Endodermal cell (in vitro differentiated cells): ENCODE measurements at regions not wholly inside any gene's neighbourhood (a gene's known extent, or its start where the extent isn't known, plus 50 kb on each side); places are given as distances from the start of the nearest gene placed in this dataset.

Experiments used
- DNase-seq: peaks from one replicate; pipeline ENCODE4 v3.0.0-alpha.2; 2017
- H3K27ac ChIP-seq: 2 replicates; pipeline ENCODE4 v1.5.1; 2013; ENCODE audit warnings: mild to moderate bottlenecking, low read depth, low read length, moderate library complexity
- H3K27me3 ChIP-seq: 2 replicates; pipeline ENCODE4 v1.6.1; 2013; ENCODE audit warnings: mild to moderate bottlenecking, low read length, moderate library complexity; ENCODE audit not compliant: insufficient read depth, control insufficient read depth, poor library complexity, severe bottlenecking
- H3K36me3 ChIP-seq: 2 replicates; pipeline ENCODE4 v1.7.0; 2013; ENCODE audit warnings: mild to moderate bottlenecking, low read length, moderate library complexity; ENCODE audit not compliant: control insufficient read depth, insufficient read depth
- H3K4me1 ChIP-seq: one replicate; pipeline ENCODE4 v1.7.0; 2013; ENCODE audit warnings: low read length; ENCODE audit not compliant: control insufficient read depth, insufficient read depth
- H3K4me3 ChIP-seq: 2 replicates; pipeline ENCODE4 v1.5.1; 2013; ENCODE audit warnings: mild to moderate bottlenecking, low read length, moderate library complexity
- H3K9ac ChIP-seq: 2 replicates; pipeline ENCODE4 v1.6.1; 2013; ENCODE audit warnings: mild to moderate bottlenecking, low read length, moderate library complexity; ENCODE audit not compliant: poor library complexity, severe bottlenecking; ENCODE audit errors: extremely low read depth
- H3K9me3 ChIP-seq: 2 replicates; pipeline ENCODE4 v1.6.1; 2013; ENCODE audit warnings: mild to moderate bottlenecking, low read length, moderate library complexity; ENCODE audit not compliant: control insufficient read depth
- H3K27ac Mint-ChIP-seq: 2 replicates; pipeline ENCODE4 v1.8.0; 2020; ENCODE audit warnings: mixed read lengths
- H3K27me3 Mint-ChIP-seq: 2 replicates; pipeline ENCODE4 v1.8.0; 2021; ENCODE audit warnings: mild to moderate bottlenecking, mixed read lengths; ENCODE audit not compliant: insufficient read depth
- H3K36me3 Mint-ChIP-seq: 2 replicates; pipeline ENCODE4 v1.8.0; 2020; ENCODE audit warnings: low read depth, mixed read lengths
- H3K4me1 Mint-ChIP-seq: 2 replicates; pipeline ENCODE4 v1.8.0; 2020; ENCODE audit warnings: mixed read lengths
- H3K4me3 Mint-ChIP-seq: 2 replicates; pipeline ENCODE4 v1.8.0; 2020; ENCODE audit warnings: mild to moderate bottlenecking, moderate library complexity, mixed read lengths
- H3K9me3 Mint-ChIP-seq: 2 replicates; pipeline ENCODE4 v1.8.0; 2020; ENCODE audit warnings: mild to moderate bottlenecking, mixed read lengths
- WGBS, 2 experiments: methylation state at CpG; one replicate each; pipeline versions ENCODE4 v1.1.5 to v1.1.7; 2013; ENCODE audit warnings: missing lambda C conversion rate in 2 of 2, mixed read lengths in 1 of 2; ENCODE audit not compliant: insufficient coverage in 1 of 2, insufficient read length in 1 of 2; 5-methylcytosine and 5-hydroxymethylcytosine counted together
- TF ChIP-seq, protein P1 (sequence below): fragments of 200-600 bp; sonication (generic); conservative IDR thresholded peaks from 2 replicates; pipeline ENCODE4 v1.5.0; 2021; ENCODE audit warnings: antibody characterized with exemption, mild to moderate bottlenecking

DNA sequence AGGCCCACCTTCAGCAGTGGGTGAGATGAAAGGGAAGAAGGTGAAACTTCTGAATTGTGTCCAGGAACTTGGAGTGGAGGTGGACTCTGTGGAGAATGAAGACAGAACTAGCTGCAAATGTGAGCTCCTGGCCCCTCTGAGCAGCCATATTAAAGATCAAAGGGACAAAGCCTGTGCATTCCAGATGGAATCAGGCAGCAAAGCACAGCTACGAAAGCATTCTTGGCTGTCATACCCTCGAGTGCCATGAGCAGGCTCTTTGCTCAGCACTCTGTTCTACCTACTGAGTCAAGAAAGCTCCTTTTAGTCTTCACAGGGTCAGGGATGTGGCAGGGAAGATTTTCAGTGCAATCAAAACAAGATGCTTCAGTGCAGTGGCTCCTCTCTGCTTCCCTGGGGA lies 86.3 kb upstream of the TSPAN2 start:
- Histone ChIP-seq H3K27me3 (no peaks in the 10 kb centered on the region), H3K9me3 (peaks cover 7% of the 10 kb centered on the region), H3K4me1 (no peaks in the 10 kb centered on the region), H3K4me3 (no peak overlapping the region), H3K27ac (no peak overlapping the region), H3K9ac (no peak overlapping the region), H3K36me3 (no peaks in the 10 kb centered on the region)
- H3K9me3 Mint-ChIP-seq = peaks cover 8% of the 10 kb centered on the region
- H3K4me3 Mint-ChIP-seq = no peak overlapping the region
- no peaks in the 10 kb centered on the region for H3K27me3 Mint-ChIP-seq
- H3K36me3 Mint-ChIP-seq = no peaks in the 10 kb centered on the region
- TF ChIP-seq, protein P1, sequence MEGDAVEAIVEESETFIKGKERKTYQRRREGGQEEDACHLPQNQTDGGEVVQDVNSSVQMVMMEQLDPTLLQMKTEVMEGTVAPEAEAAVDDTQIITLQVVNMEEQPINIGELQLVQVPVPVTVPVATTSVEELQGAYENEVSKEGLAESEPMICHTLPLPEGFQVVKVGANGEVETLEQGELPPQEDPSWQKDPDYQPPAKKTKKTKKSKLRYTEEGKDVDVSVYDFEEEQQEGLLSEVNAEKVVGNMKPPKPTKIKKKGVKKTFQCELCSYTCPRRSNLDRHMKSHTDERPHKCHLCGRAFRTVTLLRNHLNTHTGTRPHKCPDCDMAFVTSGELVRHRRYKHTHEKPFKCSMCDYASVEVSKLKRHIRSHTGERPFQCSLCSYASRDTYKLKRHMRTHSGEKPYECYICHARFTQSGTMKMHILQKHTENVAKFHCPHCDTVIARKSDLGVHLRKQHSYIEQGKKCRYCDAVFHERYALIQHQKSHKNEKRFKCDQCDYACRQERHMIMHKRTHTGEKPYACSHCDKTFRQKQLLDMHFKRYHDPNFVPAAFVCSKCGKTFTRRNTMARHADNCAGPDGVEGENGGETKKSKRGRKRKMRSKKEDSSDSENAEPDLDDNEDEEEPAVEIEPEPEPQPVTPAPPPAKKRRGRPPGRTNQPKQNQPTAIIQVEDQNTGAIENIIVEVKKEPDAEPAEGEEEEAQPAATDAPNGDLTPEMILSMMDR = no peak
- no peaks in the 10 kb centered on the region for H3K4me1 Mint-ChIP-seq
- WGBS, 2 experiments = 86 to 93% methylated on average over 2 of the region's 2 CpGs
- no peak overlapping the region for H3K27ac Mint-ChIP-seq
- no peak for DNase-seq

DNA sequence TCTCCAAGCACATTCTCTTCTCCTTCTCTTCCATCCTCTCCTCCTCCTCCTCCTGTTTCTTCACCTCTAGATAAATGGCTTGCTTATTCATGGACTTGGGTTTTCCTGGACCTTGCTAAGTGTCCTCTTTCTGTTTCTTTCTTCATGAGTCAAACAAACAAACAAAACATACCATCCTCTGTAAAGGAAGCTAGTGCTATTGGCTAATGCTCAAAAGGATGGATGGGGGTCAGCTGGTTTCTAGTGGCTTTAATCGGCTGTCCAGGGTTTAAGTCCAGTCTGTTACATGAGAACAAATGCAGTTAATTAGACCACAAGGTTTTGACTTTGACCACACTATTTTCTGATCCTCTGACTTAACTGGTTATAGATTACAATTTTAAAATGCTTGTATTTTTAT lies 83.8 kb upstream of the TSPAN2 start:
- Histone ChIP-seq H3K4me3 (no peak overlapping the region), H3K27ac (no peak overlapping the region), H3K9ac (no peak overlapping the region), H3K4me1 (no peaks in the 10 kb centered on the region), H3K9me3 (peaks cover 7% of the 10 kb centered on the region), H3K27me3 (no peaks in the 10 kb centered on the region), H3K36me3 (no peaks in the 10 kb centered on the region)
- Mint-ChIP-seq H3K27ac (no peak overlapping the region), H3K4me1 (peaks cover 8% of the 10 kb centered on the region), H3K9me3 (peaks cover 8% of the 10 kb centered on the region), H3K4me3 (no peak overlapping the region), H3K27me3 (no peaks in the 10 kb centered on the region), H3K36me3 (no peaks in the 10 kb centered on the region)
- no peak for DNase-seq
- WGBS, 2 experiments = 67 to 94% methylated on average over 1 of the region's 1 CpG
- TF ChIP-seq, protein P1 = no peak

GRCh38 chr1:115172270-115172669 lies 83.0 kb upstream of the TSPAN2 start:
- peaks cover 7% of the 10 kb centered on the region for H3K9me3 ChIP-seq
- no peaks in the 10 kb centered on the region for H3K36me3 Mint-ChIP-seq
- WGBS, 2 experiments = 77 to 84% methylated on average over 2 of the region's 2 CpGs

More at GRCh38 chr1:115172270-115172669, 83.0 kb upstream of the TSPAN2 start:
- H3K4me1 ChIP-seq = no peaks in the 10 kb centered on the region
- DNase-seq = no peak
- no peak overlapping the region for H3K27ac ChIP-seq
- Mint-ChIP-seq H3K27ac (no peak overlapping the region), H3K4me3 (no peak overlapping the region), H3K9me3 (peaks cover 8% of the 10 kb centered on the region), H3K27me3 (no peaks in the 10 kb centered on the region), H3K4me1 (peaks cover 8% of the 10 kb centered on the region)
- H3K4me3 ChIP-seq = no peak overlapping the region
- TF ChIP-seq, protein P1 = no peak
- H3K36me3 ChIP-seq = no peaks in the 10 kb centered on the region
- no peak overlapping the region for H3K9ac ChIP-seq
- H3K27me3 ChIP-seq = no peaks in the 10 kb centered on the region
